K562 (cell line): ENCODE measurements at regions not wholly inside any gene's neighbourhood (a gene's known extent, or its start where the extent isn't known, plus 50 kb on each side); places are given as distances from the start of the nearest gene placed in this dataset.

ENCODE experiments used
- ATAC-seq: fragments of 200-7000 bp; cut with Tn5 transposase; 3 replicates; pipeline ENCODE4 v1.9.1; 2020; ENCODE audit warnings: moderate library complexity
- BruUV-seq: library from RNA; stranded (reverse); fragments of 400-500 nt; replicated peaks from 2 replicates; lab custom pipeline; 2021; lab: Mats Ljungman, UMichigan
- CTCF ChIA-PET: fragments of 300-600 bp; formaldehyde crosslinking; extraction: SDS; loops from one replicate; lab custom pipeline; 2021; ENCODE audit warnings: low intra/inter-chr PET ratio; lab: Yijun Ruan, JAX
- POLR2A ChIA-PET: fragments of 300-600, 350-650 bp; sonication (Branson Sonifier 250); formaldehyde crosslinking; extraction: SDS; loops from one replicate; lab custom pipeline; 2021; ENCODE audit warnings: antibody characterized with exemption, inconsistent platforms; lab: Yijun Ruan, JAX
- DNase-seq, 4 experiments: peaks; one replicate each; pipeline versions ENCODE4 v3.0.0 to v3.0.0-alpha.2; 2011 to 2018; ENCODE audit warnings: low spot score in 3 of 4, mixed read lengths in 3 of 4; ENCODE audit errors: extremely low read depth in 1 of 4
- FAIRE-seq: peaks from 2 replicates; lab custom pipeline; 2011; peaks lifted over from hg19 to GRCh38; lab: Jason Lieb, UNC
- H2AFZ ChIP-seq: 2 replicates; pipeline ENCODE4 v1.6.0; 2011; ENCODE audit warnings: low read depth, low read length, control low read depth, inconsistent platforms
- H3K27ac ChIP-seq: fragments of 200-600 bp; 3 replicates; pipeline ENCODE4 v1.8.0; 2011; ENCODE audit warnings: low read depth, mild to moderate bottlenecking, control low read depth, inconsistent platforms, low read length, moderate library complexity, mixed read lengths; ENCODE audit errors: extremely low read depth
- H3K27me3 ChIP-seq, 2 experiments: fragments of 300-600 bp in 1 of 2; 2 replicates in 1 of 2; 3 replicates in 1 of 2; pipeline versions ENCODE4 v1.6.0 to v1.8.0; 2011; ENCODE audit warnings: inconsistent platforms in 2 of 2, low read length in 2 of 2, mild to moderate bottlenecking in 1 of 2, mixed read lengths in 1 of 2, moderate library complexity in 1 of 2; ENCODE audit not compliant: control insufficient read depth in 2 of 2, insufficient read depth in 2 of 2
- H3K36me3 ChIP-seq: fragments of 300-600 bp; 3 replicates; pipeline ENCODE4 v1.8.0; 2011; ENCODE audit warnings: mild to moderate bottlenecking, low read length, inconsistent platforms; ENCODE audit not compliant: control insufficient read depth, insufficient read depth
- H3K4me1 ChIP-seq, 2 experiments: fragments of 200-600 bp in 1 of 2; replicated peaks in 1 of 2; 2 replicates in 1 of 2; 3 replicates in 1 of 2; pipeline versions ENCODE4 v1.5.1 to v1.8.0; 2011; ENCODE audit warnings: inconsistent platforms in 2 of 2, low read length in 2 of 2, mild to moderate bottlenecking in 1 of 2, mixed read lengths in 1 of 2, moderate library complexity in 1 of 2; ENCODE audit not compliant: control insufficient read depth in 2 of 2, insufficient read depth in 2 of 2
- H3K4me2 ChIP-seq: 2 replicates; pipeline ENCODE4 v1.6.1; 2011; ENCODE audit warnings: low read length, control low read depth, inconsistent platforms, mixed read lengths; ENCODE audit not compliant: insufficient read depth
- H3K4me3 ChIP-seq: fragments of 200-600 bp; sonication (generic), shearing (Covaris generic); 2 replicates; pipeline ENCODE4 v1.5.1; 2016; ENCODE audit warnings: control low read depth, inconsistent platforms
- H3K79me2 ChIP-seq: fragments of 200-600 bp; 3 replicates; pipeline ENCODE4 v1.8.0; 2011; ENCODE audit warnings: low read length, inconsistent platforms; ENCODE audit not compliant: control insufficient read depth, insufficient read depth
- H3K9ac ChIP-seq, 2 experiments: 2 replicates each; pipeline versions ENCODE4 v1.6.0 to v1.6.1; 2011; ENCODE audit warnings: low read depth in 2 of 2, low read length in 2 of 2, control low read depth in 1 of 2, inconsistent platforms in 1 of 2, mild to moderate bottlenecking in 1 of 2, mixed read lengths in 1 of 2; ENCODE audit not compliant: insufficient read depth in 1 of 2
- H3K9me1 ChIP-seq: one replicate; pipeline ENCODE4 v1.6.0; 2011; ENCODE audit warnings: inconsistent platforms, mild to moderate bottlenecking, low read length, moderate library complexity; ENCODE audit not compliant: control insufficient read depth, insufficient read depth
- H3K9me3 ChIP-seq: replicated peaks from 2 replicates; pipeline ENCODE4 v1.5.1; 2011; ENCODE audit warnings: low read depth, low read length, inconsistent platforms; ENCODE audit not compliant: control insufficient read depth, insufficient read depth
- H4K20me1 ChIP-seq: replicated peaks from 2 replicates; pipeline ENCODE4 v1.6.1; 2011; ENCODE audit warnings: low read length, inconsistent platforms, mixed read lengths; ENCODE audit not compliant: control insufficient read depth, insufficient read depth
- GATAD2A ChIP-seq: fragments of 450-650 bp; IDR thresholded peaks from 2 replicates; pipeline ENCODE4 v1.6.1; 2017
- NBN ChIP-seq: fragments of 450-650 bp; IDR thresholded peaks from 2 replicates; pipeline ENCODE4 v1.6.1; 2016; ENCODE audit warnings: low read depth, mild to moderate bottlenecking
- NR1H2 ChIP-seq: sonication (generic); formaldehyde crosslinking; IDR thresholded peaks from 2 replicates; pipeline ENCODE4 v1.4.0; 2020; ENCODE audit warnings: mild to moderate bottlenecking, missing genetic modification reagents
- POLR2AphosphoS2 ChIP-seq: IDR thresholded peaks from 2 replicates; pipeline ENCODE4 v1.6.1; 2012; ENCODE audit warnings: low read length, improper control_type of control experiment
- ZNF121 ChIP-seq: sonication (generic); formaldehyde crosslinking; conservative IDR thresholded peaks from 2 replicates; pipeline ENCODE4 v1.8.0; 2022; ENCODE audit warnings: missing genetic modification reagents
- ZNF263 ChIP-seq: sonication (generic); formaldehyde crosslinking; IDR thresholded peaks from 2 replicates; pipeline ENCODE4 v1.8.0; 2022; ENCODE audit warnings: mild to moderate bottlenecking, missing genetic modification reagents, borderline replicate concordance
- WGBS: fragments of 100-300 bp; shearing (Covaris generic); methylation state at CpG from one replicate; pipeline ENCODE4 v1.1.6; 2016; ENCODE audit warnings: low coverage, mixed read lengths; ENCODE audit not compliant: insufficient coverage; ENCODE audit errors: missing lambda C conversion rate; 5-methylcytosine and 5-hydroxymethylcytosine counted together
- in situ Hi-C: fragments of 300-500 bp; cut with MboI; formaldehyde crosslinking; loops from 4 replicates; pipeline ENCODE4 v1.15.0; 2018; ENCODE audit warnings: inconsistent platforms, mixed read lengths
- intact Hi-C: fragments of 100-400 bp; cut with micrococcal nuclease; formaldehyde crosslinking; loops from 2 replicates; pipeline ENCODE4 v1.14.2; 2022
- TF ChIP-seq, protein P1 (sequence below): fragments of 450-650 bp; IDR thresholded peaks from 2 replicates; pipeline ENCODE4 v1.6.1; 2018; ENCODE audit not compliant: partially characterized antibody

DNA sequence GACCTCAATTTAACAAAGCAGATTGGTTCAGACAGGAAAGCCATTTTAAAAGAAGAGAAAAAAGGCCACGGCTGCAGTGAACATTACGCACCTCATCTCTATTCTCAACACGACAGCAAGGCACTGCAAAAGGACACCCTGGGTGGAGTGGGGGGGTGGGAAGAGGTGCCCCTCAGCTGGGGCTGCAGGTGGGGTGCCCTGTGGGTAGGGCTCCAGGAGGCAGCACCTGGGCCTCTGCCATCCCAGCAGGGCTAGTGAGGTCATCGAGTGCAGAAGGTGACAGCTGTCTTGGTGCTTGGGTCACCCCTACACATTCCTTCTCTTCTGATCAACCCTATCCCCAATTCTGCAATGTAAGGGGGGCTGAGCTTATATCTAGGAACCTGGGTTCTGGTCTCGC lies 142.9 kb upstream of the PRMT8 start:
- no peaks in the 10 kb centered on the region for H3K36me3 ChIP-seq
- H2AFZ ChIP-seq = no peak overlapping the region
- H4K20me1 ChIP-seq = no peaks in the 10 kb centered on the region
- H3K9me1 ChIP-seq = no peaks in the 10 kb centered on the region
- WGBS = 0% methylated on average over 2 of the region's 5 CpGs
- CTCF ChIA-PET = no interaction called here
- in situ Hi-C loops (no loop called here), intact Hi-C loops (no loop called here)
- POLR2A ChIA-PET = no interaction called here
- no peaks in the 10 kb centered on the region for H3K9me3 ChIP-seq
- H3K4me2 ChIP-seq = no peak overlapping the region
- TF ChIP-seq ZNF263 (no peak), NBN (no peak), GATAD2A (no peak), NR1H2 (CRISPR knock-in tag) (no peak), ZNF121 (CRISPR knock-in tag) (no peak), POLR2AphosphoS2 (no peak)
- TF ChIP-seq, protein P1, sequence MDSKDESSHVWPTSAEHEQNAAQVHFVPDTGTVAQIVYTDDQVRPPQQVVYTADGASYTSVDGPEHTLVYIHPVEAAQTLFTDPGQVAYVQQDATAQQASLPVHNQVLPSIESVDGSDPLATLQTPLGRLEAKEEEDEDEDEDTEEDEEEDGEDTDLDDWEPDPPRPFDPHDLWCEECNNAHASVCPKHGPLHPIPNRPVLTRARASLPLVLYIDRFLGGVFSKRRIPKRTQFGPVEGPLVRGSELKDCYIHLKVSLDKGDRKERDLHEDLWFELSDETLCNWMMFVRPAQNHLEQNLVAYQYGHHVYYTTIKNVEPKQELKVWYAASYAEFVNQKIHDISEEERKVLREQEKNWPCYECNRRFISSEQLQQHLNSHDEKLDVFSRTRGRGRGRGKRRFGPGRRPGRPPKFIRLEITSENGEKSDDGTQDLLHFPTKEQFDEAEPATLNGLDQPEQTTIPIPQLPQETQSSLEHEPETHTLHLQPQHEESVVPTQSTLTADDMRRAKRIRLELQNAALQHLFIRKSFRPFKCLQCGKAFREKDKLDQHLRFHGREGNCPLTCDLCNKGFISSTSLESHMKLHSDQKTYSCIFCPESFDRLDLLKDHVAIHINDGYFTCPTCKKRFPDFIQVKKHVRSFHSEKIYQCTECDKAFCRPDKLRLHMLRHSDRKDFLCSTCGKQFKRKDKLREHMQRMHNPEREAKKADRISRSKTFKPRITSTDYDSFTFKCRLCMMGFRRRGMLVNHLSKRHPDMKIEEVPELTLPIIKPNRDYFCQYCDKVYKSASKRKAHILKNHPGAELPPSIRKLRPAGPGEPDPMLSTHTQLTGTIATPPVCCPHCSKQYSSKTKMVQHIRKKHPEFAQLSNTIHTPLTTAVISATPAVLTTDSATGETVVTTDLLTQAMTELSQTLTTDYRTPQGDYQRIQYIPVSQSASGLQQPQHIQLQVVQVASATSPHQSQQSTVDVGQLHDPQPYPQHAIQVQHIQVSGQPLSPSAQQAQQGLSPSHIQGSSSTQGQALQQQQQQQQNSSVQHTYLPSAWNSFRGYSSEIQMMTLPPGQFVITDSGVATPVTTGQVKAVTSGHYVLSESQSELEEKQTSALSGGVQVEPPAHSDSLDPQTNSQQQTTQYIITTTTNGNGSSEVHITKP = no peak
- TF ChIP-seq, all 486 proteins: peak for 0
- no TSS peak for BruUV-seq
- peaks cover 0 to 5% of the 10 kb centered on the region in 2 experiments; a peak in 1 of 5 replicates for H3K27me3 ChIP-seq
- no peak overlapping the region for H3K9ac ChIP-seq
- H3K79me2 ChIP-seq = no peaks in the 10 kb centered on the region
- FAIRE-seq (no peak), DNase-seq (no peak), ATAC-seq (no peak)
- no peak overlapping the region for H3K4me3 ChIP-seq
- no peak overlapping the region for H3K27ac ChIP-seq
- no peaks in the 10 kb centered on the region for H3K4me1 ChIP-seq
